Large intestine (tissue), 3 donors: ENCODE measurements at regions not wholly inside any gene's neighbourhood (a gene's known extent, or its start where the extent isn't known, plus 50 kb on each side); places are given as distances from the start of the nearest gene placed in this dataset.

Experiments
- DNase-seq, 2 donors: peaks; one replicate each; pipeline versions ENCODE4 v3.0.0 to v3.0.0-alpha.2; 2013
- H3K27ac ChIP-seq: one replicate; pipeline ENCODE4 v1.5.1; 2013; ENCODE audit warnings: low read length
- H3K27me3 ChIP-seq: 2 replicates; pipeline ENCODE4 v1.6.1; 2013; ENCODE audit warnings: low read length; ENCODE audit not compliant: control insufficient read depth, insufficient read depth
- H3K36me3 ChIP-seq: 2 replicates; pipeline ENCODE4 v1.6.1; 2013; ENCODE audit warnings: low read length; ENCODE audit not compliant: control insufficient read depth, insufficient read depth
- H3K4me1 ChIP-seq: one replicate; pipeline ENCODE4 v1.6.1; 2013; ENCODE audit warnings: low read length; ENCODE audit not compliant: control insufficient read depth, insufficient read depth
- H3K4me3 ChIP-seq: one replicate; pipeline ENCODE4 v1.5.1; 2013; ENCODE audit warnings: low read length
- H3K9me3 ChIP-seq: one replicate; pipeline ENCODE4 v1.6.1; 2013; ENCODE audit warnings: mild to moderate bottlenecking, low read depth, low read length, moderate library complexity; ENCODE audit not compliant: control insufficient read depth
- WGBS: methylation state at CpG from one replicate; pipeline ENCODE4 v1.1.5; 2013; ENCODE audit warnings: low lambda C conversion rate; ENCODE audit not compliant: insufficient coverage; 5-methylcytosine and 5-hydroxymethylcytosine counted together

DNA sequence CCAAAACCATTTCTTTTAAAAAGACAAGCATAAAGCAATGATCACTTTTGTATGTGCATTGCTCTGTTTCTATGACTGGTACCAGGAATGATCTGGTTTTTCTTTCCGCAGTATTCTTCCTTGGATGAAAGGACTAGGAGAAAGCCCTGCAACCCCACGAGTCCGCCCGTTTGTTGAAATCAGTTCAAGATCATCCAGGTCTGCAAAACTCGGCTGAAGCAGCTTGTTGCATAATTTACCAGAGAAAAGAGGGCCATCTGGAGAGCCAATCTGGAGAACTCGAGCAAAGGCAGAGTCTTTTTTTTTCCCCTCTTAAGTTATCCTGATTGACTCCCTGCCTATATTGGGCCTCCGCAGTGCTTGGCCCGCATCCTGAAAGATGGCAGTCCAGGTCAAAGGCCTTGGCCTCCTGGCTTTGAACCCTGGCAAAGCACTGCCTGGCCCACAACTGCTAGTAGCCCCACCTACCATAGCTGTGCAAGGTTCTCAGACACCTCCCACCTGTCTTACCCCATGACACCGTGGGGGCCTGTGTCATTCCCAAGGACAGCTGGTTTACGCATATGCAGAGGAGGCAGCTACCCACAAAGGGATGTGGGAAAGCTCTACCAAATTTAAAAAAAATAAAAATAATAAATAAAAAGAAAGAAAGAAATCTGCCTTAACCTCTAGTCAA is 572.2 kb downstream of the INHBA start:
- Histone ChIP-seq H3K36me3 (no peaks in the 10 kb centered on the region), H3K4me3 (no peak overlapping the region), H3K27me3 (no peaks in the 10 kb centered on the region), H3K9me3 (no peaks in the 10 kb centered on the region), H3K27ac (no peak overlapping the region), H3K4me1 (no peaks in the 10 kb centered on the region)
- WGBS: no CpG with 5 or more reads among the region's 10 CpGs
- no peak for DNase-seq

DNA sequence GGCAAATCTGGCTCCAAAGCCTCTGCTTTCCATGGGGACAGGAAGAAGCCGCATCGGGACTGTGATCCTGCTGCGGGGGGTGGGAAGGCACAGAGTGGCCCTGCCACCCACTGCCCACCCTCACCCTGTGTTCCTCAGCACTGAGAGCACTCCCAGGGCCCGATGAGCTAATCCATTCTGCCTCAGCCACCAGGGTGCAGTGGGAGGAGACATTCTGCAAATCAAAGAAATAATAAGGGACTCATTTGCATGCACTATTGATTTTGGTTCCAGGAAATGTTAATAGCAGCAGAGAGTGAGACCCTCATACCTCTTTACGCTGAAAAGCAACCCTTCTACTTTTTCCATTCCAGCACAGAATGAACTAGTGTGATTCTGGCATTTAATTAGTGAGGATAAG is 572.8 kb downstream of the INHBA start:
- H3K36me3 ChIP-seq: no peaks in the 10 kb centered on the region

DNA sequence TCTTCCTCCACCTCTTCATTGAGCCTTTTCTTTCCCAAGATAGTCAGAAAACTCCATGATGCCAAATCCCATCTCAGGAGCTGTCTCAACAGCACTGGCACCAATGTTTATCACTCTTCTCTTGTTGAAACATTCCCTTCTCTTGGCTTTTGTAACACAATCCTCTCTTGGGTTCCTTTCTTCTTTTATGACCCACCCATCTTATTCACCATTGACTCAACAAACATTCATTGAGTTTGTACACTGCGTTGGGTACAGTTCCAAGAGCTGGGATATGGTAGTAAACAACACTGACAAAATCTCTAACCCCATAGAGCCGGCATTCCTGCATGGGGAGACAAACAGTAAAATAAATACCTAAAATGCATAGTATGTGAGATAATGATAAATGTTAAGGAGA is 577.5 kb downstream of the INHBA start:
- no peak for DNase-seq
- Histone ChIP-seq H3K36me3 (no peaks in the 10 kb centered on the region), H3K4me1 (no peaks in the 10 kb centered on the region), H3K27me3 (no peaks in the 10 kb centered on the region), H3K9me3 (no peaks in the 10 kb centered on the region), H3K4me3 (no peak overlapping the region), H3K27ac (no peak overlapping the region)
- WGBS: 40% methylated on average over 1 of the region's 2 CpGs

More for the DNA sequence above, 572.8 kb downstream of the INHBA start:
- Histone ChIP-seq H3K27me3 (no peaks in the 10 kb centered on the region), H3K9me3 (no peaks in the 10 kb centered on the region), H3K4me1 (no peaks in the 10 kb centered on the region), H3K27ac (no peak overlapping the region), H3K4me3 (no peak overlapping the region)
- no CpG with 5 or more reads among the region's 5 CpGs for WGBS
- no peak for DNase-seq

DNA sequence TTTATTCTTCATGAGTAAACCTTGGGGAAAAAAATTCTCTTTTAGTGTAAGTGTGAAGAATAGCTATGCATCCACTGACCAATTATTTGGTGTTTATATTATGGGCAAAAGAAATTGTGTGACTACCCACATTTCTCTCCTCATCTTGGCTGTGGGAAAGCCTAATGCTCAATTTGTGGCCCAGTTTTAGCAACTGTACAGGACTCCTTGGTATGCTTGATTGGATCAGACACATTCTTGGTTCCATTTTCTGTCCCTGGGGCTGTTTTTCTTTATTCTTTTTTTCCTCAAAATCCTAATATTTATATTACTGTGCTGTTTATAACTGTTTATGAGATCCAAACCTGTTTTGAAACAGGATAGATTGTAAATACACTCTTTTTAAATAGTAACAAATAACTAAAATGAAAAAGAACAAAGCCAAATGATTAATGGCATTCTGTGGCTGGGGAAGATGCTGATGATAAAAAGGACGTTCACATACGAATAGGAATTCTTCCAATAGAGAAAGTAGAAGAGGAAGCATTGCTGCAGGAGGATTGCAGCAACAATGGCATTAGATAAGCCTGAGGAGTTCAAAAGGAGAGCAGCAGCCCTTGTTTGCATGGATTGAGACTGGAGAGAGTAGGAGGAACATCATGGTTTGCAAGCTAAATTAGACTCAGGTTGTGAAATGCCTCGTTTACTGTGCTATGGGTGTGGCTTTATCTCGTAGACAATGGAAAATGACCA is 580.5 kb downstream of the INHBA start:
- no peak overlapping the region for H3K4me3 ChIP-seq
- no peaks in the 10 kb centered on the region for H3K27me3 ChIP-seq
- WGBS: no CpG with 5 or more reads among the region's 4 CpGs
- no peak for DNase-seq
- no peaks in the 10 kb centered on the region for H3K9me3 ChIP-seq
- H3K27ac ChIP-seq: no peak overlapping the region
- no peaks in the 10 kb centered on the region for H3K4me1 ChIP-seq
- H3K36me3 ChIP-seq: no peaks in the 10 kb centered on the region

DNA sequence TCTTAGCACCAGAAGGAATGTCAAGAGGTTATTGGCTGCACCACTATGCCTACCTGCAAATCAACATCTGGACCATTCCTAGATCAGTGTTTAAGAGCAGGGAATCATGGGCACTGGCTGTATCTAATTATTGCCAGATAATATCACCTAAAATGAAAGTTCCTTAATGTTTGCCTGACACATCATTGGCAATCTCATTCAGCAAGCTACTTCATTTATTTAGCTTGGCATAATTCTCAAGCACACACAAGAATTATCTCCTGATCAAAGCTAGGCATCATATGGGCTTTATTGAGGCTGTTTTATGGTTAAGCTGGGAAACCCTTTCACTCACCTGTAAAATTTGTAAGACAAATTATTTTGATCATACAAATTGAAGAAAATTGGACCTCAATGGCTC is 581.7 kb downstream of the INHBA start:
- Histone ChIP-seq H3K4me3 (no peak overlapping the region), H3K9me3 (no peaks in the 10 kb centered on the region), H3K4me1 (no peaks in the 10 kb centered on the region), H3K27ac (no peak overlapping the region), H3K27me3 (no peaks in the 10 kb centered on the region), H3K36me3 (no peaks in the 10 kb centered on the region)
- no peak for DNase-seq

DNA sequence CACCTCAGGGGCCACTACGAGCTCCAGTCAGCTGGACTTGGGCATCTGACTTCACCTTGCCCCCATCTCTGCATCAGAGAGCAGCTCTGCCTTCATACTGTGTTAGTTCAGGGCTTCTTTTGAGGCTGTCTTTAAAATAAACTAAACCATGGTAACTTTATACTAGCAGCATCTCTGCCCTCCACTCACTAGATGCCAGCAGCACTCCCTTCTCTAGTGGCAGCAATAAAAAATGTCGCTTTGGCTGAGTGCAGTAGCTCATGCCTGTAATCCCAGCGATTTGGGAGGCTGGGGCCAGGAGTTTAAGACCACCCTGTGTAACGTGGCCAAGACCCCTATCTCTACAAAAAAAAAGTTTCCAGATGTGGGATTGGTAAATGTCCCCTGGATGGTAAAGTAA is 584.4 kb downstream of the INHBA start:
- Histone ChIP-seq H3K4me3 (no peak overlapping the region), H3K27ac (no peak overlapping the region), H3K9me3 (no peaks in the 10 kb centered on the region), H3K36me3 (no peaks in the 10 kb centered on the region), H3K4me1 (no peaks in the 10 kb centered on the region), H3K27me3 (no peaks in the 10 kb centered on the region)
- no peak for DNase-seq
- WGBS: no CpG with 5 or more reads among the region's 4 CpGs

DNA sequence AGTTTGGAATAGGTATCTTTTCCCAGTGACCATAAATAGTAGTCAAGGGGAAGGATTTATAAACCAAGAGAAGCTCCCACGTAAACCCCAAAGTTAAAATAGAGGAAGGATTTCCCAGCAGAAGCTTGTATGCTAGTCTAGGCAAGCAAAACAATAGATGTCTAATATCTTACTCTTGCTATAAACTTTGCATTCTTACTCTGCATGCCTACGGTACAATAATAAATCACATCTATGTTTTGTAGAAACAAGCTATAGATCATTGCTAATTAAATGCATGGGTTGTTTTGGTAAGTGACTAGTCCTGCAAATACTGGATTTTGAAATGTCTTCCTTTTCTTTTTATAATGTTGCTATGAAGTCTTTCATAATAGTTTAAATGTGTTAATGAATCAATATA is 585.5 kb downstream of the INHBA start:
- H3K9me3 ChIP-seq: no peaks in the 10 kb centered on the region
- no peaks in the 10 kb centered on the region for H3K36me3 ChIP-seq
- H3K4me3 ChIP-seq: no peak overlapping the region
- H3K27ac ChIP-seq: no peak overlapping the region
- WGBS: no CpG with 5 or more reads among the region's 2 CpGs
- H3K27me3 ChIP-seq: no peaks in the 10 kb centered on the region
- no peak for DNase-seq
- no peaks in the 10 kb centered on the region for H3K4me1 ChIP-seq

DNA sequence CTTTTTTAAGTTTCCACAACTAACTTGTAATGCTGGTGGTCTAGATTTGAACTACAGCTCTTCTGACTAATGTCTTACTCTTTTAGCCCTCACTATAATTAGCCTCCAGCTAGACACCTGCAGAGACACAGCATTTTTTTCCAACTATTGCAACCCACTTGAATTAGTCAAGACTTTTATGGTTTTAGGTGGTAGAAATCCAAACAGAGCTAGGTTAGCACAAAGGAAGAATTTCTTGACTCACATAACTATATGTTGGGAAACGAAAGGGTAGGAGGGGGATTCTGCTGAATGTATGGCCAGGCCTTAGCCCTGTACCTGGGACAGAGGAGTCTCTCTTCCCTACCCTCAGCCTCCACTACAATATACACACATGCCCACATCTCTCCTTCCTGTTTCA is 586.1 kb downstream of the INHBA start:
- no peaks in the 10 kb centered on the region for H3K27me3 ChIP-seq
- H3K9me3 ChIP-seq: no peaks in the 10 kb centered on the region
- WGBS: no CpG with 5 or more reads among the region's 1 CpG
- H3K4me1 ChIP-seq: no peaks in the 10 kb centered on the region
- no peak overlapping the region for H3K27ac ChIP-seq
- no peaks in the 10 kb centered on the region for H3K36me3 ChIP-seq
- no peak for DNase-seq
- H3K4me3 ChIP-seq: no peak overlapping the region

DNA sequence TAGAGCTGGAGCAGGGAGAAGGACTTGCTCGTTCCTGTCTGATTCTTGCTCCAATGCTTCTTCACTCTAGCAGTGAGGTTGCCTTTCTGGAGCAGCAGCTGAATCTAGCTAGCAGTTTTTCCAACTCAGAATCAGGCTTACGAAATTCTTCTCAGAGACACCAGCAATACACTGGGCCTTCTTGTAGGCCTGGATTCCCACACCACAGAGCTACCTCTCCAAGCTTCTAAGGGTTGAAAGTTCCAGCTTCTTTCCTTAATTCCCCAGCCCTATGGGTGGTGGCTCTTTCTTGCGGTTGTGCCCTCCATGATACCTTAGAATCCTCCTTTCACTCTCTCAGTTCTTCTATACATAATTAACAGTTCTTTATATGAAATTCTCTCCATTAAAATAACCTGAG is 586.6 kb downstream of the INHBA start:
- DNase-seq: no peak
- Histone ChIP-seq H3K4me3 (no peak overlapping the region), H3K36me3 (no peaks in the 10 kb centered on the region), H3K4me1 (no peaks in the 10 kb centered on the region), H3K27ac (no peak overlapping the region), H3K27me3 (no peaks in the 10 kb centered on the region), H3K9me3 (no peaks in the 10 kb centered on the region)
- 100% methylated on average over 1 of the region's 3 CpGs for WGBS

DNA sequence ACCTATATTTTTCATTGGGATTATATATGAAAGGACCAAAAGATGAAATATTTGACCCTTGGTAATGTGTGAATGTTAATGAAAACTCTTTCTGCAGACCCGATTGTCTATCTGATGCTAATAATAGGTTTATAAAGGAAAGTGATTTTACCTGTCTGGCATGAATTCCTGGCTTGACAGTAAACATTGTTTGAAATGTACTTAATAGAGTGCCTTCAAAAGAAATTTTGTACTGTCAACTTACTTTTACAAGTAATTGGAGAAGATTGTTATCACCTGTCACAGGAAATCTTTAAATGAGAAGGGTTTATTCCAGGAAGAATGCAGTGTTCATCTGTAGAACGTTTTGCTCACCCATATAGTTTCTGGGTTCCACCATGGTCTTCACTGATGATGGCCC is 588.2 kb downstream of the INHBA start:
- Histone ChIP-seq H3K9me3 (no peaks in the 10 kb centered on the region), H3K27me3 (no peaks in the 10 kb centered on the region), H3K4me3 (no peak overlapping the region), H3K4me1 (no peaks in the 10 kb centered on the region), H3K36me3 (no peaks in the 10 kb centered on the region), H3K27ac (no peak overlapping the region)
- no peak for DNase-seq
- WGBS: no CpG with 5 or more reads among the region's 2 CpGs

DNA sequence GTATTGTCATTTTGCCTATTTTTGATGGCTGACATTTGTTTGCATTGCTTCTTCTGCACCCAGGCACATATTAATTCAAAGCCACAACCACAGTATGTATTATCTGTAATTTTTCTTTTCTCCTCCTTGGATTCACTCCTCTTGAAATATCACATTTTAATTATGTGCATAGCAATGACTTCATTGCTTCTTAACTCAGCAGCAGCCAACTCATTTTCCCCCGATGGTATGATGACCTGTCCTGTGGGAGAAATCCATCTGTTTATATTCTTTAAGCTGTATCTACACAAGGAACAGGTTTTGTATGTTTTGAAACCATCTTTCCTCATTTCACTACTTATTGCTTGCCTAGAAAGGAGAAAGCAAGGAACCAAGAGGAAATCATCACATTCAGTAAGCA is 588.8 kb downstream of the INHBA start:
- 56% methylated on average over 1 of the region's 1 CpG for WGBS
- Histone ChIP-seq H3K4me3 (no peak overlapping the region), H3K27me3 (no peaks in the 10 kb centered on the region), H3K4me1 (no peaks in the 10 kb centered on the region), H3K36me3 (no peaks in the 10 kb centered on the region), H3K9me3 (no peaks in the 10 kb centered on the region), H3K27ac (no peak overlapping the region)
- no peak for DNase-seq
